ENCODE measurements at regions not wholly inside any gene's neighbourhood (a gene's known extent, or its start where the extent isn't known, plus 50 kb on each side); places are given as distances from the start of the nearest gene placed in this dataset.

DNA sequence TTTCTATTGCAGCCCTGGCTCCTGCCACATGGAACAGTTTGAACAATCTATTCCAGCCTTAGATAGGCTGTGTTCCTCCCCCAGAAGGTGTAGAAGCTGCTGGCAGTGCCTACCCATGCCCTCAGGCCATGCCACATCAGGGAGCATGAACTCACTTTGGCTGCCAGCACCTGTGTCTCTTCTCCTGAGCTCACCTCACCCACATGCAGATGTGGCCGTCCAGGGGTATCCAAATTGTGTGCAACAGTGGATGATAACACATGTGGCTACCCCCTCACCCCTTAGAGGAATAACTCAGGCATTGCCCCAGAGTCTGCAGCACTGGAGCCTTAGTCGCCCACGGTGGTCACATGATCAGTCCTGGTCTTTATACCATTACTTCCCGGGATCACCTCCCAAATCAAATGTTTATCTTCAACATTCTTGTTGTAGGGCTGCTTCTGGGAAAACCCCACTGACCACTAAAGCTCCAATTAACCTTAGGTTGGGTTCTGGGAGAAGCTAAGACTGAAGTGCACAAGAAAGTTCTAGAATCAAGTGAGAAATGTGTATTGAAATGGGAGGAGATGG is 110.4 kb downstream of the BANF2 start:
- DNase-seq = no peak

DNA sequence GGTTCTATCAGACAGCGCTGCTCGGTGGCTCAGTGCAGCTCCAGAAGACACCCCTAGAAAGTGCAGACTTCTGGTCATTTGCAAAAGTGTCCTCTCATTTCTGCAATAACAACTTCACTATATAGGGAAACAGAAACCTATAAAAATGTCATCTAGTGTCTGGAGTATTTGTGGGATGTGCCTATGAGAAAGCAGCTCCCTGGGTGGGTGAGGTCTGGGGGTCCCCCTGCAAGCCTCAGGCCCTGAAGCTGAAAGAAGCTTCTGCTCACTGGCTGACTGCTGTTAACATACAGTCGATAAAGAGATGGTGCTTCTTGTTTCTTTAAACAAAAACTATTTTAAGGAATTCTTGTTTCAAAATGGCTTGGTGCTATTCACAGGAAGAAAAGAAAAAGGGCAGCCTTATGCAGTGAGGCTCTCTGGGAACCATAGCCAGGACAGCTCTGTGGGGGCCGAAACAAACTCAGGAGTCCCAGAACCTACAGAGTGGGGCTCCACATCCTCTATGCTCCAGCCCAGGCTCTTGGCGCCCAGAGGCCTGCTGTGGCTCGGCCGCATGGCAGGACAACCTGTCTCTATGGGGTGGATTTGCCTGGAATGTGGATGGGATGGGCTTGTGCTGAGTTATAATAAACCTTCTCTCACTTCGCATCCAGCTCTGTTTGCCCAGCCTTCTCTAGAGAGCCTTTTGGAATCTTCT is 109.7 kb downstream of the BANF2 start:
- no peak for DNase-seq

DNA sequence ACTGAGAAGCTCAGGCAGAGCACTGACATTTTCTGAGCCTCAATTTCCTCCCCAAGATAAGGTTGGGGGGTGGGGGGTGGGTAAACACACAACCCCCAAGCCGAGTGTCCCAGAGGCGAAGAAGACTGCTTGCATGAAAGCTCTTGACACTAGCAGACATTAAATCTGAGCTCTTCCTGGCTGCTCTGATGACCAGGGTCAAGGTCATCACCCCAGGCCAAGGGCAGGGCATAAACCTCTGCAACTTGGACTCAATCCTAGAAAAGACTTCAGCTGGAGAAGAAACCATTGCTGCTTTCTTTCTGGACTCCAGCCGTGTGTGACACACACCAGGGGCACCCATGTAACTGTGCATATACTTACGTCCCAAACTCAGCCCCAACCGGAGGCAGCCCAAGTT is 109.0 kb downstream of the BANF2 start:
- no peak for DNase-seq

DNA sequence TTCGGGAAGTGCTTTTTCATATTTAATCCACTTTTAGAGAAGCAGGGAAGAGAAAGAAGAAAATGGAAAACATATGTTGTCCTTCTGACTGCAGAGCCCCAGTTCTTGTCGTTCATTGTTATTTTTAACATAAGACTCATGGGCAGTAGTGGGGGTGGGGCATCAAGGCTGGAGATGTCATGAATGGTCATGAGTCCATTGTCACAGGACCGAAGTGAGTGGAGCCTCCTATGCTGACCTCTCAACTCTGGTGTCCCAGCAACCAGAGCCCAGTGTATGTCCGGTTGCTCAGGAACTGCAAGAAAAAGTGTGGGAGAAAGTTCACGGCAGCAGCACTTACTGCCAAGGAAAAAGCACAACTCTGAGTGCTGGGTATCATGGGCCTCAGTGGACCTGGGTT is 108.6 kb downstream of the BANF2 start:
- no peak for DNase-seq

DNA sequence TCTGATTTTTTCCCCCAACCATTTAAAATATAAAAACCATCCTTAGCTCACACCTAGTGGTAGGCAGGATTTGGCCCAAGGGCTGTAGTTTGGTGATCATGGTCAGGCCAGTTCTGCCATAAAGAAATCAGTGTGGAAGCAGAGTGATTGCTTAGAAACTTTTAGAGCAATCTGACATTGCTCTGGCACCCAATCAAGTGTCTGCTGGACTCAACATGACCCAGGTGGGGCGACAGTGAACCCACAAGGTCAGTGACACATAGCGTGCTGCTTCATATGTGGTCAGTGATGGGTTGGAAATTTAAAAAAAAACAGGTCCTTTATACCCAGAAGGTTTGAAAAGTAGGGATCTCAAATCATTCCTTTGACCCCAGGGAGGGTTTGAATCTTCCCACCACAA is 107.9 kb downstream of the BANF2 start:
- no peak for DNase-seq

DNA sequence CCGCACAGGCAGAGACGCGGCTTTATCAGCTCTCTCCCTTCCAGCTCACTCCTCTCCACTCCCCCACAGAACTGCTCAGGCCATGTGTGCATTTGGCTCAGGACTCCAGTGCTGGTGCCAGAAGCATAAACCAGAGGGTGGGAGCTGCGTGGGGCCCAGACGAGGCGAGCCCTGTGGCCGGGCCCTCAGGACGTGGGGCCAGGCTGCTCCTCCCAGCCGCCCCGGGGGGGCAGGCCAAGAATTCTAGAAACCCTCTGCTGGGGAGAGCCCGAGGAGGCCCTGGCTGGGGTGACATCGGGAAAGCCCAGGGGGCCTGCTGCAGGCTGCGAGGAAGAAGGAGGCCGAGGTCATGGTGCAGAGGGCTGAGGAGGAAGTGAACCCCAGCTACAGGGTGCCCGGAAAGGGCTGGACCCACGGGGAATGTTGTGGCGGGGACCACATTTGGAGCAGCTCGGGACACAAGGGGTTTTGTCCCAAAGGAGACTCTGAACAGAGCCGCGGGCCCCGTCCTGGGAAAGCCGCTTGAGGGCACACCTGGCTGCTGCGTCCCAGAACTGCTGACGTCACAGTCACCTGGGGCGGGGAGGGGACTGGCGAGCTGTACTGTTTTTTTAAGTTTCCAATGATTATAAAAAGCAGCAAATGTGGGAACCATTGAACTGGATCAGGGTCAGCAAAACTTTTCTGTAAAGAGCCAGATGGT is 107.1 kb downstream of the BANF2 start:
- peak; percentile 9 to 16 for DNase-seq

DNA sequence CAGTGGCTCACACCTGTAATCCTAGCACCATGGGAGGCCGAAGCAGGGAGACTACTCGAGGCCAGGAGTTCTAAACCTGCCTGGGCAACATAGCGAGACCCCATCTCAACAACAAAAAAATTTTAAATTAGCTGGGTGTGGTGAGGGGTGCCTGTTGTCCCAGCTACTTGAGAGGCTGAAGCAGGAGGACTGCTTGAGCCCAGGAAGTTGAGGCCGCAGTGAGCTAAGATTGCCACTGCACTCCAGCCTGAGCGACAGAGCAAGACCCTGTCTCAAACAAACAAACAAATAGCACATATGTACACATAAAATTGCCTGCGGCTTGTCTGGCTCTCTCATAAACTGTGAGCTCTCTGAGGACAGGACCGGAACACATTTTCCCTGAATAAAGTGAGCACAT is 106.3 kb downstream of the BANF2 start:
- DNase-seq = no peak

DNA sequence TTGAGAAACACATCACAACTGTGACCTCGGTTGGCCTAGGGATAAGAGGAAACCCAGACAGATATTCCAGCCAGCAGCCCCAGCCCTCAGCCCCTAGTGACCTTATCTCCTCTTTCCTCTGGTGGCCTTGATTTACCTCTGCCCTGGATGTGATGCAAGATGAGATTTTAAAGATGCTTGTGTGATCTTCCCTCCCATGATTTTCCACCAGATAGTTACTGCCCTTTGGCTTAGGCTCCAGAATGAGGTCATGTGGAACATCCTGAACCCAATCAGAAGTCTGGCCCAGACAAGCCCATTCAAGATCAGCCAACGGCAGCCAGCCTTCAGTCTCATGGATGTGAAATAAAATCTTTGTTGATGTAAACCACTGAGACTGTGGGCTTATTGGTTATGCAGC is 104.0 kb downstream of the BANF2 start:
- DNase-seq = no peak

DNA sequence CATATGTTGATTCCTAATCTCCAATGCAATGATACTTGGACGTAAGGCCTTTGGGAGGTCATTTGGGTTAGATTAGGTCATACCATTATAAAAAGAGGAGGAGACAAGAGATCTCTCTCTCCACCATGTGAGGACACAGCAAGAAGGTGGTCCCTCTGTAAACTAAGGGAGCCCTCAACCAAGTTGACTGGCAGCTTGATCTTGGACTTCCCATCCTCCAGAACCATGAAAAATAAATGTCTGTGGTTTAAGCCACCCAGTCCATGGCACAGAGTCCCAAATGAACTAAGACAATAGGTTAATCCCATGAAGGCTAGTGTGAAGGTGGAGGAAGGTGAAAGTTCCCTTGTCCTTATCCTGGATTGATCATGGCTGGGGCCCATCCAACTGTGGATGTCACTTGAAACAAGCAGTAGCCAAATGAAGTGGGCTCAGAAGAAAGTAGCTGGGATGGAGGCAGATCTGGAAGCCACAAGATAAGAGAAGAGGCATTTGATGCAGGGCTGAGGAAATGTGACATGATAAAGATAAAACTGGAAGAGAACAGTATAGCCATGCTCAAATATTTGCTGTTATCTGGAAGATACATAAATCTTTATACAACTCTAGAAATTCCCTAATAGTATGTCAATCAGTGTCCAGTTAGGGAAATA is 99.9 kb downstream of the BANF2 start:
- no peak for DNase-seq

DNA sequence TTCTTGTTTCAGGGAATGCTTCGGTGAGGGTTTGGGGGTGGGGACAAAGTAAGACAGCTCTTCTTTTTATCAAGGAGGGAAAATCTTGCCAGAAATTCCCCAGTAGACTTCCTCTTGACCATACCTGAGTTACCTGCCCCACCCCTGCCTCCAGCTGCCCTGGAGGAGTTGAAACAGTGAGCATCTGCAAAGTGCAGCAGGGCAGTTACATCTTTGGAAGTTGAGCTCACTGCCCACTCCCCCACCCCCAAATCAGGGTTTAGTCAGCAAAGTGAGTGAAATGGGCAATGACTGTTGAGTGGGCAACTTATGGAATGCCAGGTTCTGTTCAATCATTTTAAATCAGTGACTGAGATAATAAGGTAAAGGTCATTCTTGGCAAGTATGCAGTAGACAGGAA is 98.8 kb downstream of the BANF2 start:
- no peak for DNase-seq

DNA sequence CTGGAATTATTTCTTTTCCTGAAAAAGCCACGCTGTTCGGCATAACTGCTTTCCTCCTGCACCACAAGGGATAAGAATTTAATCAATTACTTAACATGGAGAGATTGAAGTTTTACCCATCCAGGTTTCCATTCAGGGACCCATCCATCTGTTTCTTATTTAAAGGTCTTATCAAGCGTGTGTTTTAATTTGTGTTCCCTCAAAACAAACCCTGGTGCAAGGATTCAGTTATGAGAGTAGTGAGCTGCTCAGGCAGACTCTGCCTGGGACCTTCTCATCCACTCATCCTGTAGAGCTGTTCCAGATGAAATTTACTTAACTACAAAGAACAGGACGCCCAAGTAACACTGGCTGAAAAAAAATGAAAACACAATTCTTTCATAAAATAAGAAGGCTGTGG is 97.8 kb downstream of the BANF2 start:
- no peak for DNase-seq

DNA sequence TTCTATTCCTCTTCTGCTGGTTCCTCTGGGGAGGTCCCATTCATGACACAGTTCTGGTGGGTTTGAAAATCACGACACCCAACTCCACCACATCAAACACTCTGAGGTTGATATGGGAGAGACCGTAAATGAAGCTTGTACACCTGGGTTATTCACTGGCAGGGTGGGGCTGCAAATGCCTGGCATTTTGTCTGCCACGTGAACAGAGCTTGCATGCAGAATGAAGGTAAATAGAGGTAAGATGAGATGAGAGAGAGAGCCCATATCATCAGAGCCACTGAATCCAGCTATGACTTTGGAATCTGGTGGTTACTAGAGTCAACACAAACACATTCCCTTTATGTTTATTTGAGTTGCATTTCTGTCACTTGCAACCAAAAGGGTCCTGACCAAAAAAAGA is 97.4 kb downstream of the BANF2 start:
- DNase-seq = no peak

DNA sequence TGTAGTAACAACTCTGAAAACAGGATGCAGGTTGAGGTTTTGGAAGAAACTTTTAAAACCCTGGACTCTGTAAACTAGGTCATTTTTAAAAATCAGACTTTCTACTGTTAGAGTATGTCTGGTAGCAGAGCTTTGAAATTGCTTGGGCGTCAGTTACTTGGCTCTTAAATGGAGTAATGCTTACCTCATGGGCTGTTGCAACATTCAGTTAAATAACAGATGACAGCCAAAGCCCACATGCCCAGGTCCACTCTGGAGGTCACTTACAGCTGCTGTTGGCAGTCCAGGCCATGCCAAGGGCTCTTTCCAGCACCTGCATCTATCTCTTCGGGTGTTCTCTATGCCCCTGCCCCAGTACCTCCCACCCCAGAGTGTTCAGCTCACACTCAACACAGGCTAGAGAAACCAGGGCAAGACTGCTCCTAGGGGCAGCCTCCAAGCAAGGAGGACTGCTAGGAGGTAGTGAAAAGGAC is 96.4 kb downstream of the BANF2 start:
- DNase-seq = no peak

DNA sequence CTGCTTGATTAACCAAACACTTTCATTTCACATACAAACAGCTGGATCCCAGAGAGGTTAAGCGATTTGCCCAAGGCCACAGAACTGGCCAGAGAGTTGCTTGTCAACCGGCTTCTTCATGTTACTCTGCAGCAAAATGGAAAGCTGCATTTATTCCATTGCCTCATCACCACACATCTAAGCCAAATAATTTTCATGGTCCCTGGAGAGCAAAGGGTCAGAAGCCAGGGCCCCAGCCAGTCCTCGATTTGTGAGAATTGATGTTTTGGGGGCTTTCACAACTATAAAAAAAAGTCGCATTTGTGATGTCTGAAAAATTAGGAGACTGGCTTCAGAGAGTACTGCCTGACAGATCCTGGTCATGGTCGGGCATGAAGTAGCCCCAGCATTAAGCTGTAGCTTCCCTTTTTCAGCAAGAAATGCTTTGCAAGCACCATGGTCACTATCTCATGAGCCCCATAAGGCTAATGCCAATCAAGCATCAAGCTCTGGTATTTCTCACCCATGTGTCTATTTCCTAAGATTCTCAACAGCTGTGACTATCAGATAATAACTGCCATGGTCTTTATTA is 95.8 kb downstream of the BANF2 start:
- no peak for DNase-seq

DNA sequence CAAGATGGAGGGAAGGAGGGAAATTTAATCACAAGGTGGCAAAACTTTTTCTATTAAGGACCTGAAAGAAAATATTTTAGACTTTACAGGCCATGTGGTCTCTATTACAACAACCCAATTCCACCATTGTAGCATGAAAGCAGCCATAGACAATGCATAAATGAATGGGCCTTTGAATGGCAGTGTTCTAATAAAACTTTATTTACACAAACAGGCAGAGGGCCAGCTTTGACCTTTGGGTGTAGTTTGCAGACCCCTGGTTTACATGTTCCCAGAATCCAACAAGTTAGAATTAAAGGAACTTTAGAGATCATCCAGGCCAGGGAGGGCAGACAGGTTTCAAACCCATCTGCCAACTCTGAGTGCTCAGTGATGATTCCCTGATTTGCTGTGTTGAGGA is 95.2 kb downstream of the BANF2 start:
- no peak for DNase-seq

DNA sequence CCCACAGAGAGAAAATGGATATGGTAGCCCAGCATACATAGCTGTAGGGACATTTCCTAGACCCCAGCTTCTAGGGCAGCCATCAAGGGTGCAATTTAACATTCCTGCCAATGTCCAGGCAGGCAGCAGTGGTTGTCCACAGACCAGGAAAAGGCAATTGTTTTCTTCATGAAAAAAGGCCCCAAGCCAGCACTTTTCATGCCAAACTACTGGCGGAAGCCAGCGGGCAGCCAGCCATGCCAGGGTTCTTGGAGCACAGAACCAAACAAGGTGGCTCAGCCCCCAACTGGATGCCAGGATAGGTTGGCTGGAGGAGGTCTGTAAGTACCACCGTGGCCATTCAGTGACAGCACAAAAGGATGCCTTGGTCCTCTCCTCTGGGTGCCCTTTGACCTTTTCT is 94.6 kb downstream of the BANF2 start:
- DNase-seq = no peak

DNA sequence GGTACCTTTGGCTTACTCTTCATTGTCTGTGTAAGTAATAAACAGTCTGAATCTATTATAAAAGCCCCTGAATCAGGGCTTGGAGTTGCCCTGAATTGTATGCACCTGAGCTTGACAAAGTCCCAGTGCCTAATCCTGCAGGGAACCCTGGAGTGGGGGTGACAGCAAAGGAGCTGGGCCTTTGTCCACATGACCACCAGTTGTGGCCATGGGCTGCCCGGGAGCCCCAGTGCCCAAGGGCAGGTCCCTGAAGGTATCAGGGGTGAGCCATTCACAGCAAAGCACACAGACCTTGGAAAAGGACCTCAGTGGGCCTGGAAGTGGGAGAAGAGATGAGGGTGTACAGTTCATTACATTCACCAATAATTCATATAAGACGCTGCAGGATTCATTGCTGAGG is 94.2 kb downstream of the BANF2 start:
- no peak for DNase-seq

DNA sequence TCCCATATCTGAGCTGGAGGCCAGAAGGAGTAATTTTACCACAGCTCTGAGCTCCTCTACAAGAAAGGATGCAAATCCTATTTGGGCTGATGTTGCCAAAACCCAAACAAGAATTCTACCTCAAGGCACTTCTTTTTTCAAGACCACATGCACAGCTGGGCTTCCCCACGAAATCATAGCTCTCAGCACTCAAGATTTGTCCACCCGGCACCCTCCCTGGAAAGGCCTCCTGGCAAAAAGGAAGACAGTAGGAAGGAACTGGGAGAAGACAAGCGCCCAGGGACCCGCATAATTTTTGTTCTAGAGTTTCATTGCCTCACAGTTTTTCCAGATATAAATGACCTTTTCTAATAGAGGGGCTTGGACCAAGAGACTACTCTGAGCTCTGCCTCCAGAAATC is 90.5 kb downstream of the BANF2 start:
- no peak for DNase-seq

DNA sequence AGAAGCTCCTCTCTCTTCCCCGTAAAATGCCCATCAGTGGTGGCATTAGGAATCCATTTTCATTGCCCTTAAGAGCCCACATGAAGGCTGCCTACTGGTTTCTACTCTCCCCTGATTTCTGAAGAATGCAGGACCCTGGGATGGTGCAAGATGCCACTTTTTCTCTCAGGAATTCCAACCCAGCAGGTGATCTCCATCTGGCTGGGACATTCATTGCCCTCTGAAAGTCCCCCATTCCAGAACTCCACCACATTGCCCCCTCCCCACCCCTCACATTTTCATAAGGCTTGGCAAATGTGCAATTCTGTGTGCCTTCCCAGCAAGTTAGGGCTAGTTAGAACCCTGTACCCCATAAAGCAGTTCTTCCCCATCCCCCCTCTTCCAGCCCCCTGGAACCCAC is 88.0 kb downstream of the BANF2 start:
- no peak for DNase-seq

DNA sequence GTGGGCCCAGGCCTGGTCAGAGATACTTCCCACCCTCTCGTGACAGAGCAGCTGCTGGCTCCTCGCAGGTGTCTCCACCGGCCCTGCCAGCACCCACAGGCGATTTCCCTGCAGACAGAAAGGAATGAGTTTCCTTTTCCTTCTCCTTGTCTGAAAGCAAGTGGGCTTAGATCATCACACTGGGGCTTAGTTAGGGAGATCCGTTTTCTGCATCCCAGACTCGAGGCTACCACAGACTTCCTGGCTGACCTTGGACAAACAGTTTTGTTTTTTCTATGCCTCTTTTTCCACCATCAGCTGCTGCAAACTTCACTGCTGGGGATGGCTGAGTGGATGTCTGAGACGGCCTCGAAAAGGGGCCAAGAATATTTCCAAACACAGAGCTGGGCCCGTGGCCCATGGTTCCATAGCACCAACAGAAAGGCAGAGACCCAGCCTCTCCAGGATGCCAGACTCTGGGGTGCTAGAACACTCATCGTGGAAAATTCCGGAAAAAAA is 86.5 kb downstream of the BANF2 start:
- DNase-seq = no peak

Measured in cerebellar nuclear complex (tissue), 1 donor.